ENCODE measurements at regions not wholly inside any gene's neighbourhood (a gene's known extent, or its start where the extent isn't known, plus 50 kb on each side); places are given as distances from the start of the nearest gene placed in this dataset.

- TF ChIP-seq USF2 (IDR thresholded peaks at IDR 0.05; ENCODE audit: borderline replicate concordance, low read depth, low read length): no peak
- TF ChIP-seq SMC3 (IDR thresholded peaks at IDR 0.05; ENCODE audit: low read depth, low read length): no peak
- no peak for TF ChIP-seq JUND (IDR thresholded peaks at IDR 0.05)
- no peak for TF ChIP-seq FOXM1 (IDR thresholded peaks at IDR 0.05; ENCODE audit: low read depth)
- no peak for TF ChIP-seq EZH2phosphoT487 (IDR thresholded peaks at IDR 0.05; ENCODE audit: borderline replicate concordance, low read depth)
Observed at GRCh38 chr1:235012436-235013210, 116.0 kb downstream of the TOMM20 start.

Data from SK-N-SH (cell line).